ENCODE measurements at regions not wholly inside any gene's neighbourhood (a gene's known extent, or its start where the extent isn't known, plus 50 kb on each side); places are given as distances from the start of the nearest gene placed in this dataset.
"Not testable (repeated sequence)": the region's sequence is repeated elsewhere in the genome, so short reads cannot be mapped to it uniquely, and the experiment has no call there.

- DNase-seq: not testable (repeated sequence)
Measured at GRCh38 chr5:34329611-34330108, 286.6 kb upstream of the C1QTNF3 start.

- DNase-seq: not testable (repeated sequence)
Measured at GRCh38 chr5:34331928-34332454, 289.0 kb upstream of the C1QTNF3 start.

DNA sequence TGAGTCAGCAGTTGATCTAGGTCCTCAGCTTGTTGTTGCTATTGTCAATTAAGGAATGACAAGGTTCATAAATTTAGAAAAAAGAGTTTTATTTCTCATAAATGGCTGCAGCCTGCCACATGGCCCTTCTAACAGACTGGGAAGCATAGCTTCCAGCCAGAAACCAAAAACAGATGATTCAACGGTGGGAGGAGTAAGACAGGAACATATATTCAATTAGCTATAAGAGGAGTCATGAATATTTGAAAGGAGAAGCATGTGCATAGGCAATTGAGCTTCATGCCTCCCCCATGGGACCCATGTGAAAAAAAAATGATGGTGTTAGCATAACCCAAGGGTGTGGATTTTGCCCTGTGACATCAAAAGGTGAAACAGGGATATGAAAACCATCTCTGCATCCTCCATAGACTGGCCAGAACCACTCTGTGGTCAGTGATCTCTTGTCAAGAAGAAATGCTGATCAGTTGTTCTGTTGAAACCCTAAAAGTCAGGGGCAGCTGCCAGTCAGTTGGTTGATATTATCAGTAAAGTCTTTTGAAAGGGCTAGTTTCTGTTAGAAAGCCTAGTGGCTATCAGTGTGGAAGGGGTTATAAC, 296.5 kb upstream of the C1QTNF3 start:
- not testable (repeated sequence) for DNase-seq

- not testable (repeated sequence) for DNase-seq
Measured at GRCh38 chr5:34354440-34354839, 301.7 kb upstream of the RAI14 start.

DNA sequence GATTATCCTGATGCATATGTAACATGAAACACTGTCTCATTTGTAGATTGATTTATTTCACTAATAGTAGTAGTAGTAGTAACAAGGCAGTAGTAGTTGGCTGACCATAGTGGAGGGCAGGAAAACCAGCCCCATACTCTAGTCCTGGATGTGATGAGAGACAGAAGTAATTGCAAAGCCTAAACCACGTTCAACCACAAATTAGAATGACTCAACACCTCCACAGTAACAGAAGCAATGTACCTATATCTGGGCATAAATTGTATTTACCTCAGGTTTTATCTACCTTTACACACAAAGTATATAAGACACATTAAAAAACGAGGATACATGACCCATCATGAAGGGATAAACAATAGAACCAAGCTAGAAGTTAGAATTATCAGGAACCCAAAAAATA, 284.7 kb upstream of the RAI14 start:
- DNase-seq: not testable (repeated sequence)

DNA sequence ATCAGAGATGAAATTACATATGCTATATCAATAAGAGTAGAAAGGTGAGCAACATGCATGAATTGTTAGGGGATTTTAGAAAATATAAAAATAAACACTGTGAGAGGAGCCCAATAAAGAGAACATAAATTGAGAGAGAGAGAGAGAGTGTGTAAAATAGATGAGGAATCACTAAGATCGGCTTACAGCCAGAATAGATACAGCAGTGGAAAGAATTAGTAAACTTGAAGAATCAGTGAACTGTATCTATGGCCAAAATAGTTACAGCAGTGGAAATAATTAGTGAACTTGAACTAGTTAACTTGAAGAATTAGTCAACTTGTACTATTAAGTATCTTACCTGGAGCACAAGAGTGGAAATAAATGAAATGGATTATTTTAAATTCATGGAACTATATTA, 284.3 kb upstream of the RAI14 start:
- DNase-seq: not testable (repeated sequence)

DNA sequence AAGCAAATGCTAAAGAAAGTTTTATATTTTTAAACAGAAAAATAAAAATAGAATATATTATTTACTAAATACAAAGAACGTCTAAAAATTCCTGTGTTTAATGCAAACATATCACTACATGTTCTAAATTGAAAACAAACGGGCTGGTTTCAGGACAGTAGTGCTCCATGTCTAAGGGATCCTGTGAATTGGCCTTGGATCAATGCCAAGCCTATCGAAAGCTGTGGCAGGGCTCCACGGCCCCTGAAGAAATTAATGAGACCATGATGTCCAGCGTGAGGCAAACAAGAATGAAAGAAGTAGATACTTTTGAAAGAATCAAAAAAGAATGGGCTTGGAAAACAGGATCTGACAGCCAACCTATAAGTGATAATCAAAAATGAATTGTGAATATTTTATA, 283.4 kb upstream of the RAI14 start:
- DNase-seq: not testable (repeated sequence)

DNA sequence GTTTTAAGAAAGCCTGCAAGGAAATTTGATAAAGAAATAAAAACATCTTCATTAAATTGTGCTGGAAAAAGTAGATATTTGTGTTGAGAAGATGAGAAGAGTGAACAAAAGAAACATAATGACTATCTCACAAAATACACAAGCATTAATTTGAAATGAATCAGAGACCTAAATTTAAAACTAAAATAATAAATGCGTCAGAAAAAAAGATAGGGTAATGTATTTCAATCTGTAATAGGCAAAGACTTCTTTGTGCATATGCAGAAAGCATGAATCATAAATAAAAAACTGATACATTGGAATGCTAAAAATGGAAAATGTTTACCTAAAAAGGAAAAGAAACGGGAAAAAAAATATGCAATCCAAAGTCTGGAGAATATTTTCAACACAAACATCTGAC, 278.5 kb upstream of the RAI14 start:
- not testable (repeated sequence) for DNase-seq

GRCh38 chr5:34378498-34378897, 277.6 kb upstream of the RAI14 start:
- DNase-seq: not testable (repeated sequence)

- DNase-seq: not testable (repeated sequence)
Measured at GRCh38 chr5:34388754-34389153, 267.4 kb upstream of the RAI14 start.

- no peak for DNase-seq
Measured at GRCh38 chr5:34409373-34409772, 246.8 kb upstream of the RAI14 start.

GRCh38 chr5:34410411-34411139, 245.6 kb upstream of the RAI14 start:
- no peak for DNase-seq

- DNase-seq: no peak
Measured at GRCh38 chr5:34411470-34412346, 244.4 kb upstream of the RAI14 start.

GRCh38 chr5:34412736-34413135, 243.4 kb upstream of the RAI14 start:
- no peak for DNase-seq

GRCh38 chr5:34415559-34416198, 240.4 kb upstream of the RAI14 start:
- DNase-seq: peak; percentile 20

- DNase-seq: no peak
Measured at GRCh38 chr5:34416501-34417008, 239.6 kb upstream of the RAI14 start.

DNA sequence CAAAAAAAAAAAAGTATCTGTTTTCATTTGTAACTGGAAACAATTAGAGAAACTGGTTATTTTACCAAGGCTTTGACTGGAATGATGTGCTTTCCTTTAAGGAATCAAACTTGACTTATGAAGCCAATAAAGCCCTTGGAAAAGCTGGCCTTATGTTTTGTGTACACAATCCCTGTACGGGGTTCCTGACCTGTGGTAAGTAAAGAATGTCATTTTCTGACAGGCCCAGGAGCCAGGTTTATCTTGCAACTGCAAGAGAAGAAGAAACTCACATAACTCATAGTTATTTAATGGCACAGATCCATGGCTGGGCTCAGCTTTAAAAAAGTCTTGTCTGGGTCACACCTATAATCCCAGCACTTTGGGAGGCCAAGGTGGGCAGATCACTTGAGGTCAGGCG, 235.9 kb upstream of the RAI14 start:
- not testable (repeated sequence) for DNase-seq

- no peak for DNase-seq
Measured at GRCh38 chr5:34436761-34437501, 219.2 kb upstream of the RAI14 start.

GRCh38 chr5:34439601-34440000, 216.5 kb upstream of the RAI14 start:
- no peak for DNase-seq

GRCh38 chr5:34441767-34442166, 214.4 kb upstream of the RAI14 start:
- DNase-seq: not testable (repeated sequence)

DNA sequence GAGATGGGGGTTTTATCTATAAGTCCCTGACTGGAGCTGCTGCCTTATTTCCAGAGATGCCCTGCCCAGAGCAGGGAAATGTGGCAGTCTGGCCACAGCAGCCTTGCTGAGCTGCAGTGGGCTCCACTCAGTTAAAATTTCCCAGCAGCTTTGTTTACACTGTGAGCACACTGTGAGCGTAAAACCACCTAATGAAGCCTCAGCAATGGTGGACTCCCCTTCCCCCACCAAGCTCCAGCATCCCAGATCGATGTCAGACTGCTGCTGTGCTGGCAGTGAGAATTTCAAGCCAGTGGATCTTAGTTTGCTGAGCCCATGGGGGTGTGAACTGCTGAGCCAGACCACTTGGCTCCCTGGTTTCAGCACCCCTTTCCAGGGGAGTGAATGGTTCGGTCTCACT, 208.7 kb upstream of the RAI14 start:
- DNase-seq: no peak

DNA sequence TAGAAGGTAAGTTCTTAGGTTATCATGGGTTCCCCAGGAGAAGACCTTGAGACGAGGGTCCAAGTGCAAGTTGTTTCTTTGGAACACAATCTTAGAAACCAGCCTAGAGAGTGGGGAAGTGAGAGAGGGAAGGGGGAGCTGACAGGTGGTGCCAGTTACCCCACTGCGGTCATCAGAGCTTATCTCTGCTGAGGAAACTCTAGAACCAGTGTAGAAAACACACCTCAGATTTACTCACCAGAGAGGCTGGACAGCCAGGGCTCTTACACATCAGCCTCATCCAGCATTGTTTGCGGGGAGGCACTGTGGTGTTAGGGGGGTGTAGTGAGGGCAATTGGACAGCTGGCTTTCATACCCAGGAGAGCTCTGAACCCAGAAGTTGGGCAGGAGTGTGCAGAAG, 206.5 kb upstream of the RAI14 start:
- no peak for DNase-seq

Measured in suppressor macrophage treated with lipopolysaccharide for 4 hours (primary cell).